GM21390 (cell line): ENCODE measurements at regions not wholly inside any gene's neighbourhood (a gene's known extent, or its start where the extent isn't known, plus 50 kb on each side); places are given as distances from the start of the nearest gene placed in this dataset.
"Not testable (repeated sequence)": the region's sequence is repeated elsewhere in the genome, so short reads cannot be mapped to it uniquely, and the experiment has no call there.

Source experiments
- ATAC-seq: cut with Tn5 transposase; IDR thresholded peaks from one replicate; pipeline ENCODE4 v1.9.1; 2021; ENCODE audit not compliant: unreplicated experiment

DNA sequence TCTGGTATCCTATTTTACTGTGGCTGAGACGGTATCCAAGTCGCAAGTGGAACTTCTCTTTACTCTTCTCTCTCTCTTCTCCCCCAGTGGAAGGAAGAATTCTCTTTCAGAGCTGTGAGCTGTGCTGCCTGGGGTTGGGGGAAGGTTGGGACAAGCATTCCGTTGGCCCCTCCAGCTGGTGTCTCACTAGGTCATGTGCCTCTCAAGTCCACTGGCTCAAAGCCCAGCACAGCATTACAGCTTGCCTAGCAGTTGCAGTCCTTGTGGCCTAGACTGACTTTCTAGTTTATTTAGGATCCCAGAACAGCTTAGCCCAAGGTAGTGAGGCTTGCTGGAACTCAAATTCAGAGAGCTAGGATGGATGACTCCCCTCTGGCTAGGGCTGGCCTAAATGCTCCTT lies 76.1 kb upstream of the SPATA16 start:
- no peak for ATAC-seq

DNA sequence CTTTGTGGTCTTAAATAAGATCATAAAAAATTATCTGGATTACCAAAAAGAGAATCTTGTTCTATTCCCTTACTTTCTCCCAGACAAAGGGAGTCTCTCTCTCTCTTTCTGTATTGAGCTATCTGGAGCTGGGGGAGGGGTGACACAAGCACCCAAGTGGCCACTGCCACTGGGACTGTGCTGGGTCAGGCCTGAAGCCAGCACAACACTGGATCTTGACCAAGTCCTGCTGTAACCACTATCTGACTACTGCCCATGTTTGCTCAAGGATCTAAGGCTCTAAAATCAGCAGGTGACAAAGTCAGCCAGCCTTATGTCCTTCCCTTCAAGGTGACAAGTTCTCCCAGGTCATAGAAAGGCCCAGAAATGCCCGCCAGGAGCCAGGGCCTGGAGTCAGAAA lies 75.0 kb upstream of the SPATA16 start:
- ATAC-seq: no peak

DNA sequence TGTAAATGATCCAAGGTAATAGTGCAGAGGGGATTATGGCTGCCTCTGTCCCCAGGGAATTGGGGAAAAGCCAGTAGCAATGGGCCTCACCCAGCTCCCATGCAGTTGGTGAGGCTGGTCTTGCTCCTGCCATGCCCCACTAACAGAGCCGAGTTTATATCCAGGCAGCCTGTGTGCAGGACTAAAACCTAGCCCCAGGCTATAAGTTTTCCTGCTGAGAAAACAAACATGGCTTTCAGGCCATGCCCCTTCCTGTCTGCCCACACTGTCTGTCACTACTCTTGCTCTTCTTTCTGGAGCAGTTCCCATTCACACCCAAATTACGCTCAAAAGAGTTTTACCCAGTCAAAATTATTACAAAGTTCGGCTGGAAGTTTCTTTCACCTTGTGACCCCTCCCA lies 73.5 kb upstream of the SPATA16 start:
- no peak for ATAC-seq

DNA sequence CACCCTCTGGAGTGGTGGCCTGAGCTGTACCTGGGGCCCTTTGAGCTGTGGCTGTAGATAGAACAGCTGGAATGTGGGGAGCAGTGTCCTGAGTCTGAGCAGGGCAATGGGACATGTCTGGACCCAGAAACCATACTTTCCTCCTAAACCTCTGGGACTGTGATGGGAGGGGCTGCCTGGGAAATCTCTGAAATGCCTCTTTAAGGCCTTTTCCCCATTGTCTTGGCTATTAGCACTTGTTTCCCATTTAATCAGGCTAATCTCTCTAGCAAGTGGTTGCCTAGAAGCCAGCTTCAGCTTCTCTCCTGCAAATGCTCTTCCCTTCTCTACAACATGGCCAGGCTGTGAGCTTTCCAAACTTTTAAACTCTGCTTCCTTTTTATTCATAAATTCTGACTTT lies 58.5 kb upstream of the SPATA16 start:
- ATAC-seq: no peak

DNA sequence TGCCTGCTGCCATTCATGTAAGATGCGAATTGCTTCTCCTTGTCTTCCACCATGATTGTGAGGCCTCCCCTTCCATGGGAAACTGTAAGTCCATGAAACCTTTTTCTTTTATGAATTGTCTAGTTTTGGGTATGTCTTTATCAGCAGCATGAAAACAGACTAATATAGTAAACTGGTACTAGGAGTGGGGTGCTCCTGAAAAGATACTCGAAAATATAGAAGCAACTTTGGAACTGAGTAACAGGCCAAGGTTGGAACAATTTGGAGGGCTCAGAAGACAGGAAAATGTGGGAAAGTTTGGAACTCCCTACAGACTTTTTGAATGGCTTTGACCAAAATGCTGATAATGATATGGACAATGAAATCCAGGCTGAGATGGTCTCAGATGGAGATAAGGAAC lies 53.8 kb upstream of the SPATA16 start:
- not testable (repeated sequence) for ATAC-seq

DNA sequence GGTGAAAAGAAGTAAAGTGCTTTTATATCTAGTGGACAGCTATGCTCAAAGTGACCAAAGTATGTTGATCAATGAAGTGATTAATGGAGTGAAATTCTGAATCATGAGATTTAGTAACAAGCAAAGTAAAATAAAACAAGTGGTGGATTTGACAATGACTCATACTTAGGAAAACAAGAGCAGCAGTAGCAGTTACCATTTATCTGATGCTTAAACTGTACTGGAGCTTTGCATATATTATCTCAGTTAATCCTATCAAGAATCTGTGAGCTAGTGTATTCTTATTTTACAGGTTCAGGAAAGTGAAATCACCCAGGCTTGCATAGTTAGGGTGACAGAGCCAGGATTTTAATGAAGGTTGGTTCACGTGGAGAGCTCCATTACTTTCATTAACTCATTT lies 50.6 kb upstream of the SPATA16 start:
- ATAC-seq: no peak
